GM23338 (cell line): ENCODE measurements at regions not wholly inside any gene's neighbourhood (a gene's known extent, or its start where the extent isn't known, plus 50 kb on each side); places are given as distances from the start of the nearest gene placed in this dataset.

ENCODE experiments used
- EZH2 ChIP-seq: fragments of 200-600 bp; sonication (generic); IDR thresholded peaks from one replicate; pipeline ENCODE4 v1.8.0; 2017; ENCODE audit warnings: antibody characterized with exemption, mild to moderate bottlenecking, low read depth; ENCODE audit not compliant: unreplicated experiment
- EZH2phosphoT487 ChIP-seq: fragments of 200-600 bp; sonication (generic); IDR thresholded peaks from one replicate; pipeline ENCODE4 v1.8.1; 2018; ENCODE audit warnings: antibody characterized with exemption; ENCODE audit not compliant: unreplicated experiment
- TF ChIP-seq, protein P1 (sequence below), 2 experiments: fragments of 200-600 bp in 1 of 2; sonication (generic) in 1 of 2; conservative IDR thresholded peaks; 2 replicates each; pipeline versions ENCODE4 v1.5.1 to v1.6.1; 2016 to 2017; ENCODE audit warnings: antibody characterized with exemption in 2 of 2, low read depth in 2 of 2, mild to moderate bottlenecking in 2 of 2, moderate library complexity in 1 of 2

- TF ChIP-seq, protein P1, sequence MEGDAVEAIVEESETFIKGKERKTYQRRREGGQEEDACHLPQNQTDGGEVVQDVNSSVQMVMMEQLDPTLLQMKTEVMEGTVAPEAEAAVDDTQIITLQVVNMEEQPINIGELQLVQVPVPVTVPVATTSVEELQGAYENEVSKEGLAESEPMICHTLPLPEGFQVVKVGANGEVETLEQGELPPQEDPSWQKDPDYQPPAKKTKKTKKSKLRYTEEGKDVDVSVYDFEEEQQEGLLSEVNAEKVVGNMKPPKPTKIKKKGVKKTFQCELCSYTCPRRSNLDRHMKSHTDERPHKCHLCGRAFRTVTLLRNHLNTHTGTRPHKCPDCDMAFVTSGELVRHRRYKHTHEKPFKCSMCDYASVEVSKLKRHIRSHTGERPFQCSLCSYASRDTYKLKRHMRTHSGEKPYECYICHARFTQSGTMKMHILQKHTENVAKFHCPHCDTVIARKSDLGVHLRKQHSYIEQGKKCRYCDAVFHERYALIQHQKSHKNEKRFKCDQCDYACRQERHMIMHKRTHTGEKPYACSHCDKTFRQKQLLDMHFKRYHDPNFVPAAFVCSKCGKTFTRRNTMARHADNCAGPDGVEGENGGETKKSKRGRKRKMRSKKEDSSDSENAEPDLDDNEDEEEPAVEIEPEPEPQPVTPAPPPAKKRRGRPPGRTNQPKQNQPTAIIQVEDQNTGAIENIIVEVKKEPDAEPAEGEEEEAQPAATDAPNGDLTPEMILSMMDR (conservative IDR thresholded peaks at IDR 0.05; ENCODE audit: low read depth in 2 of 2): no peak
- TF ChIP-seq EZH2 (no peak), EZH2phosphoT487 (no peak)
Observed at GRCh38 chr10:52479567-52479966, 165.5 kb downstream of the DKK1 start.
